BE2C (cell line): ENCODE measurements at regions not wholly inside any gene's neighbourhood (a gene's known extent, or its start where the extent isn't known, plus 50 kb on each side); places are given as distances from the start of the nearest gene placed in this dataset.

Source experiments
- DNase-seq: peaks from one replicate; pipeline ENCODE4 v3.0.0-alpha.2; 2020
- H3K27me3 ChIP-seq: fragments of 250-450 bp; sonication (Bioruptor Pico); 2 replicates; pipeline ENCODE4 v1.5.1; 2020; ENCODE audit warnings: mild to moderate bottlenecking
- H3K36me3 ChIP-seq: fragments of 250-450 bp; sonication (Bioruptor Pico); 2 replicates; pipeline ENCODE4 v1.5.1; 2020; ENCODE audit warnings: mild to moderate bottlenecking
- H3K4me1 ChIP-seq: fragments of 250-450 bp; sonication (Bioruptor Pico); 2 replicates; pipeline ENCODE4 v1.5.1; 2020
- H3K4me3 ChIP-seq: 2 replicates; pipeline ENCODE4 v1.5.1; 2011; ENCODE audit warnings: low read depth, low read length
- H3K9me3 ChIP-seq: fragments of 250-450 bp; sonication (Bioruptor Pico); 2 replicates; pipeline ENCODE4 v1.5.1; 2020
- CTCF ChIP-seq: IDR thresholded peaks from 2 replicates; pipeline ENCODE4 v1.5.1; 2012; ENCODE audit warnings: mild to moderate bottlenecking, low read depth, low read length

GRCh38 chr16:52209227-52209626, 337.7 kb downstream of the TOX3 start:
- H3K9me3 ChIP-seq = no peaks in the 10 kb centered on the region
- TF ChIP-seq CTCF = no peak
- H3K36me3 ChIP-seq = no peaks in the 10 kb centered on the region
- H3K4me1 ChIP-seq = no peaks in the 10 kb centered on the region
- no peak overlapping the region for H3K4me3 ChIP-seq
- DNase-seq = no peak
- H3K27me3 ChIP-seq = no peaks in the 10 kb centered on the region

GRCh38 chr16:52203096-52203495, 343.8 kb downstream of the TOX3 start:
- no peak for DNase-seq

GRCh38 chr16:52193441-52193840, 353.5 kb downstream of the TOX3 start:
- no peak for TF ChIP-seq CTCF
- no peaks in the 10 kb centered on the region for H3K36me3 ChIP-seq
- H3K4me3 ChIP-seq = no peak overlapping the region
- no peaks in the 10 kb centered on the region for H3K4me1 ChIP-seq
- no peak for DNase-seq
- no peaks in the 10 kb centered on the region; the same call in 1 of the 2 replicates for H3K27me3 ChIP-seq
- H3K9me3 ChIP-seq = no peaks in the 10 kb centered on the region

More at GRCh38 chr16:52203096-52203495, 343.8 kb downstream of the TOX3 start:
- Histone ChIP-seq H3K4me1 (no peaks in the 10 kb centered on the region), H3K27me3 (no peaks in the 10 kb centered on the region), H3K4me3 (no peak overlapping the region), H3K9me3 (no peaks in the 10 kb centered on the region), H3K36me3 (no peaks in the 10 kb centered on the region)
- TF ChIP-seq CTCF = no peak

- peak; percentile 64 for DNase-seq
- no peaks in the 10 kb centered on the region for H3K9me3 ChIP-seq
- no peaks in the 10 kb centered on the region for H3K36me3 ChIP-seq
- peak; percentile 97 for TF ChIP-seq CTCF
- H3K4me1 ChIP-seq = no peaks in the 10 kb centered on the region
- H3K4me3 ChIP-seq = no peak overlapping the region
- H3K27me3 ChIP-seq = no peaks in the 10 kb centered on the region; the same call in 1 of the 2 replicates
Observed at GRCh38 chr16:52191531-52192134, 355.3 kb downstream of the TOX3 start.

GRCh38 chr16:52184336-52184735, 362.6 kb downstream of the TOX3 start:
- Histone ChIP-seq H3K9me3 (no peaks in the 10 kb centered on the region), H3K4me1 (no peaks in the 10 kb centered on the region), H3K27me3 (no peaks in the 10 kb centered on the region), H3K36me3 (no peaks in the 10 kb centered on the region), H3K4me3 (no peak overlapping the region)
- no peak for DNase-seq
- TF ChIP-seq CTCF = no peak

- no peaks in the 10 kb centered on the region for H3K9me3 ChIP-seq
- H3K36me3 ChIP-seq = no peaks in the 10 kb centered on the region
- TF ChIP-seq CTCF = no peak
- no peak overlapping the region for H3K4me3 ChIP-seq
- no peak for DNase-seq
- H3K27me3 ChIP-seq = no peaks in the 10 kb centered on the region
- H3K4me1 ChIP-seq = no peaks in the 10 kb centered on the region
Observed at GRCh38 chr16:52182840-52183239, 364.1 kb downstream of the TOX3 start.
